ENCODE measurements at regions not wholly inside any gene's neighbourhood (a gene's known extent, or its start where the extent isn't known, plus 50 kb on each side); places are given as distances from the start of the nearest gene placed in this dataset.

- H3K79me2 ChIP-seq (ENCODE audit: insufficient read depth, low read length): no peaks in the 10 kb centered on the region
- H3K4me2 ChIP-seq (ENCODE audit: low read depth, low read length): no peak overlapping the region
- no peak overlapping the region for H3K9ac ChIP-seq (ENCODE audit: insufficient read depth, low read depth, low read length)
- ChIA-PET CTCF (ENCODE audit: low intra/inter-chr PET ratio, low total read pairs) (no interaction called here), POLR2A (no interaction called here)
- H3K9me3 ChIP-seq (ENCODE audit: low read length): no peaks in the 10 kb centered on the region
- no peak for DNase-seq (ENCODE audit: low spot score)
- no peaks in the 10 kb centered on the region for H4K20me1 ChIP-seq (ENCODE audit: insufficient read depth, low read length)
- WGBS (ENCODE audit: low lambda C conversion rate): 36% methylated on average over 5 of the region's 5 CpGs
- no peak for TF ChIP-seq RAD21 (CRISPR knock-in tag; IDR thresholded peaks at IDR 0.05)
- TF ChIP-seq ZNF383 (CRISPR knock-in tag; IDR thresholded peaks at IDR 0.05; ENCODE audit: borderline replicate concordance): no peak
- no peak for TF ChIP-seq FLYWCH1 (CRISPR knock-in tag; IDR thresholded peaks at IDR 0.05)
- no peak for TF ChIP-seq ATF7 (IDR thresholded peaks at IDR 0.05)
- no peak for TF ChIP-seq ATF7 (CRISPR knock-in tag; IDR thresholded peaks at IDR 0.05)
- no peak for TF ChIP-seq CTCF (CRISPR knock-in tag; IDR thresholded peaks at IDR 0.05)
- no peak for TF ChIP-seq ARNT (IDR thresholded peaks at IDR 0.05)
- TF ChIP-seq TAF1 (CRISPR knock-in tag; IDR thresholded peaks at IDR 0.05): no peak
- no peak for TF ChIP-seq TFDP1 (CRISPR knock-in tag; IDR thresholded peaks at IDR 0.05; ENCODE audit: borderline replicate concordance)
- TF ChIP-seq PAXIP1 (CRISPR knock-in tag; conservative IDR thresholded peaks at IDR 0.05): no peak
- TF ChIP-seq TCF7 (IDR thresholded peaks at IDR 0.05; ENCODE audit: low read depth): no peak
- TF ChIP-seq ZNF609 (CRISPR knock-in tag; IDR thresholded peaks at IDR 0.05; ENCODE audit: borderline replicate concordance): no peak
- no peak for FAIRE-seq
- H3K27ac ChIP-seq (ENCODE audit: extremely low read length, insufficient read depth, low read length): no peak overlapping the region
- BruUV-seq (replicated peaks): no TSS peak
- H3K4me3 ChIP-seq (replicated peaks in 1 of 3; ENCODE audit: insufficient read depth in 1 of 3, low read depth in 2 of 3, low read length in 3 of 3): no peak overlapping the region
- intact Hi-C loops (cut with micrococcal nuclease; ENCODE audit: unreplicated experiment): no loop called here
- no peaks in the 10 kb centered on the region; a peak in 1 of 5 replicates for H3K27me3 ChIP-seq (ENCODE audit: control insufficient read depth in 1 of 2, insufficient read depth in 2 of 2, low read length in 2 of 2)
- H3K36me3 ChIP-seq (replicated peaks in 1 of 2; ENCODE audit: control insufficient read depth in 1 of 2, insufficient read depth in 2 of 2, low read length in 2 of 2): no peaks in the 10 kb centered on the region
- no peaks in the 10 kb centered on the region for H3K4me1 ChIP-seq (ENCODE audit: insufficient read depth, low read length)
- no peak for ATAC-seq
- H2AFZ ChIP-seq (ENCODE audit: low read length): no peak overlapping the region
- in situ Hi-C loops (cut with HindIII; ENCODE audit: extremely low pct_ligation_motif_present, low pct_unique_long_range_greater_than_20kb): loop anchor here (25.0 kb wide), 1 partner anchor 894 kb away; no protein-coding TSS in a partner anchor
Observed at GRCh38 chr6:9543649-9544048, 871.2 kb downstream of the TFAP2A start.

All from HepG2 (cell line).